ENCODE measurements at regions not wholly inside any gene's neighbourhood (a gene's known extent, or its start where the extent isn't known, plus 50 kb on each side); places are given as distances from the start of the nearest gene placed in this dataset.
"Not testable (repeated sequence)": the region's sequence is repeated elsewhere in the genome, so short reads cannot be mapped to it uniquely, and the experiment has no call there.

DNA sequence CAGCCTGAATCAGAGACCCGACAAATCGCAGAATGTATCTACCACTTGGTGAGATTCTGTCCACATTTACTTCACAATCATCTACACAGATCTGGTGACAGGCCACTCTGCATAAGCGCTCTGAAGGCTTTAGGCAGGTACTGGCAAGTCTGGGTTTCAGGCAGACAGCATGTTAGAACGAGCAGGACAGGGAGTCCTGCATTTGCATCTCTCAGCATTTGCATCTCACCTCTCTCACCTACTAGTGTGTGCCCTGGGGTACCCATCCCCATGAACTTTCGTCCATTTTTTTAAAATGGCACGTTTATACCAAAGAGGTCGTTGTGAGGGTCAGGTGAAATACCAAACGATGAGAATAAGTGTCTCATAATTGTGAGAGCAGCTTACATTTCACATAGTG is 108.2 kb downstream of the SPATA31A1 start:
- H3K27me3 Mint-ChIP-seq; H3K36me3 ChIP-seq (replicated peaks in 1 of 2; ENCODE audit: control extremely low read depth in 1 of 2, control insufficient read depth in 1 of 2, extremely low read depth in 1 of 2, insufficient read depth in 2 of 2, low read length in 1 of 2); H3K4me1 Mint-ChIP-seq; H3K79me2 ChIP-seq (ENCODE audit: control insufficient read depth, insufficient read depth, low read length); H3K27ac ChIP-seq (ENCODE audit: low read length in 2 of 2); CTCF ChIA-PET; H3K4me1 ChIP-seq (ENCODE audit: control insufficient read depth in 2 of 2, insufficient read depth in 2 of 2, low read length in 2 of 2); intact Hi-C loops (cut with micrococcal nuclease); H3K9me3 ChIP-seq (ENCODE audit: control extremely low read depth in 1 of 3, control insufficient read depth in 2 of 3, insufficient read depth in 1 of 3, low read length in 2 of 3); H3K27me3 ChIP-seq (replicated peaks in 1 of 4; ENCODE audit: control extremely low read depth in 1 of 4, control insufficient read depth in 3 of 4, insufficient read depth in 4 of 4, low read length in 3 of 4); POLR2A ChIA-PET; H4K20me1 ChIP-seq (ENCODE audit: control insufficient read depth, insufficient read depth, low read length, poor library complexity, severe bottlenecking); H3K9me3 Mint-ChIP-seq (ENCODE audit: insufficient read depth); ATAC-seq (ENCODE audit: low read depth); H3K9ac ChIP-seq (ENCODE audit: low read length): not testable (repeated sequence)
- Histone ChIP-seq H3K4me2 (replicated peaks; ENCODE audit: low read depth, low read length, poor library complexity, severe bottlenecking) (peak overlapping the region; percentile 25), H2AFZ (ENCODE audit: insufficient read depth, low read depth, low read length, poor library complexity, severe bottlenecking) (peak overlapping the region; percentile 70), H3K4me3 (ENCODE audit: control extremely low read depth in 1 of 5, extremely low read depth in 1 of 5, insufficient read depth in 1 of 5, low read depth in 2 of 5, low read length in 4 of 5) (peak overlapping the region in 3 of 5 experiments; percentile 42 to 61 (median 59))
- peak; percentile 8 for DNase-seq
- H3K27ac Mint-ChIP-seq: peak overlapping the region; percentile 65
- H3K4me3 Mint-ChIP-seq: peak overlapping the region; percentile 95
- WGBS (ENCODE audit: insufficient coverage): no CpG with 5 or more reads among the region's 8 CpGs

DNA sequence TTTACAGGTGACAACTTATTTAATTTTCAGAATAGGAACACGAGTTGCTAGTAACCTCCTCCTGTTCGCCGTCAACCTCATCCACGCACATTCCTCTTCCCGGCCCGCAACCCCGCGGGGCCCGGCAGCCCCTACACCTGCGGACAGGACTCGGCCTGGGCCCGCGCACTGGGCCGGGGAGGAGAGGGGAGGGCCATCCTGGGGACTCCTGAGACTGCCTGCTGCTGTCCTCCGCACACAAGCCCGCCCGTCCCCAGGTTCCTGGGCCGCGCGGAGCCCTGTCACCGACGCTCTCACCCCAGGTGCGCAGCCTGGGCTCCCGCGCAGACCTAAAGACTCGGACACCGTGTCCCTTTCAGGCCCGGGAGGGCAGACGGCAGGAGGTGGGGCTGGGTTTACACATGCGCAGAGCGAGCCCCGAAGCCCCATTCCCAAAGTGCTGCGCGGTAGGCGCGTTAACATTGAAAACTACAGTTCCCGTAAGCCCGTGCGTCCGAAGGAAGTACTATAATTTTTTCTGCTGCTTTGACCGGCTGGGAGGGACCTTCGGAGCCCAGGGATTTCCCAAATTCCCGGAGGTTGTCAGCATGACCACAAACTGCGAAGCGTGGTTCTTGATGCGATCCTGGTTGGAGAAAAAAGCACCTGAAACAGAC is 108.8 kb downstream of the SPATA31A1 start:
- H3K27me3 ChIP-seq (replicated peaks in 1 of 4; ENCODE audit: control extremely low read depth in 1 of 4, control insufficient read depth in 3 of 4, insufficient read depth in 4 of 4, low read length in 3 of 4); intact Hi-C loops (cut with micrococcal nuclease); H3K79me2 ChIP-seq (ENCODE audit: control insufficient read depth, insufficient read depth, low read length); CTCF ChIA-PET; POLR2A ChIA-PET; H3K9me3 ChIP-seq (ENCODE audit: control extremely low read depth in 1 of 3, control insufficient read depth in 2 of 3, insufficient read depth in 1 of 3, low read length in 2 of 3); H3K27ac ChIP-seq (ENCODE audit: low read length in 2 of 2); H3K9me3 Mint-ChIP-seq (ENCODE audit: insufficient read depth); H3K36me3 ChIP-seq (replicated peaks in 1 of 2; ENCODE audit: control extremely low read depth in 1 of 2, control insufficient read depth in 1 of 2, extremely low read depth in 1 of 2, insufficient read depth in 2 of 2, low read length in 1 of 2); H3K4me1 ChIP-seq (ENCODE audit: control insufficient read depth in 2 of 2, insufficient read depth in 2 of 2, low read length in 2 of 2); H3K4me1 Mint-ChIP-seq; H3K27me3 Mint-ChIP-seq; H4K20me1 ChIP-seq (ENCODE audit: control insufficient read depth, insufficient read depth, low read length, poor library complexity, severe bottlenecking): not testable (repeated sequence)
- Mint-ChIP-seq H3K4me3 (peak overlapping the region; percentile 95), H3K27ac (peak overlapping the region; percentile 91)
- Histone ChIP-seq H2AFZ (ENCODE audit: insufficient read depth, low read depth, low read length, poor library complexity, severe bottlenecking) (peak overlapping the region; percentile 70), H3K4me2 (replicated peaks; ENCODE audit: low read depth, low read length, poor library complexity, severe bottlenecking) (peak overlapping the region; percentile 15), H3K9ac (ENCODE audit: low read length) (peak overlapping the region; percentile 58), H3K4me3 (ENCODE audit: control extremely low read depth in 1 of 5, extremely low read depth in 1 of 5, insufficient read depth in 1 of 5, low read depth in 2 of 5, low read length in 4 of 5) (peak overlapping the region in 4 of 5 experiments; percentile 42 to 61 (median 54))
- ATAC-seq (ENCODE audit: low read depth) (peak; percentile 95), DNase-seq (peak; percentile 76)
- WGBS (ENCODE audit: insufficient coverage): 0% methylated on average over 13 of the region's 46 CpGs

DNA sequence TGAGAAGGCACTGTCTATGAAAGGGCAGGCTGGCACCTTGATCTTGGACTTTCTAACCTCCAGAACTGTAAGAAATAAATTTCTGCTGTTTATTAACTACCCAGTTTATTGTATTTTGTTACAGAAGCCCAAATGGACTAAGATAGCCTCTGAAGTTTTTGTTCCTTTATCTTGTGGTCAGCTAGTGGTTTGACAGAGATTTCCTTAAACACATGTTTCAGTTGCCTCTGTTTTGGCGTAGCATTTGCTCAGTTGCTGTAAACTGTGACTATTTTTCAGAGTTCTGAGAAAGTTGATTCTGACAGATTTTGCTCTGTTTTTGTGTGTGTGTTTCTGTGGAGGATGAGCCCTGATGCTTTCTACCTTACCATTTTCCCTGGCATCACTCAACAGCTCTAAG is 119.0 kb downstream of the SPATA31A1 start:
- intact Hi-C loops (cut with micrococcal nuclease); H3K27me3 ChIP-seq (replicated peaks in 1 of 4; ENCODE audit: control extremely low read depth in 1 of 4, control insufficient read depth in 3 of 4, insufficient read depth in 4 of 4, low read length in 3 of 4); H3K9me3 ChIP-seq (ENCODE audit: control extremely low read depth in 1 of 3, control insufficient read depth in 2 of 3, insufficient read depth in 1 of 3, low read length in 2 of 3); POLR2A ChIA-PET; H3K4me3 ChIP-seq (ENCODE audit: control extremely low read depth in 1 of 5, extremely low read depth in 1 of 5, insufficient read depth in 1 of 5, low read depth in 2 of 5, low read length in 4 of 5); H3K9ac ChIP-seq (ENCODE audit: low read length); H4K20me1 ChIP-seq (ENCODE audit: control insufficient read depth, insufficient read depth, low read length, poor library complexity, severe bottlenecking); H3K79me2 ChIP-seq (ENCODE audit: control insufficient read depth, insufficient read depth, low read length); H2AFZ ChIP-seq (ENCODE audit: insufficient read depth, low read depth, low read length, poor library complexity, severe bottlenecking); H3K4me1 Mint-ChIP-seq; H3K9me3 Mint-ChIP-seq (ENCODE audit: insufficient read depth); CTCF ChIA-PET; H3K27ac Mint-ChIP-seq; H3K27me3 Mint-ChIP-seq; H3K27ac ChIP-seq (ENCODE audit: low read length in 2 of 2); DNase-seq; H3K4me2 ChIP-seq (replicated peaks; ENCODE audit: low read depth, low read length, poor library complexity, severe bottlenecking); H3K4me3 Mint-ChIP-seq; H3K36me3 ChIP-seq (replicated peaks in 1 of 2; ENCODE audit: control extremely low read depth in 1 of 2, control insufficient read depth in 1 of 2, extremely low read depth in 1 of 2, insufficient read depth in 2 of 2, low read length in 1 of 2); ATAC-seq (ENCODE audit: low read depth); H3K4me1 ChIP-seq (ENCODE audit: control insufficient read depth in 2 of 2, insufficient read depth in 2 of 2, low read length in 2 of 2): not testable (repeated sequence)
- WGBS (ENCODE audit: insufficient coverage): no CpG with 5 or more reads among the region's 1 CpG

DNA sequence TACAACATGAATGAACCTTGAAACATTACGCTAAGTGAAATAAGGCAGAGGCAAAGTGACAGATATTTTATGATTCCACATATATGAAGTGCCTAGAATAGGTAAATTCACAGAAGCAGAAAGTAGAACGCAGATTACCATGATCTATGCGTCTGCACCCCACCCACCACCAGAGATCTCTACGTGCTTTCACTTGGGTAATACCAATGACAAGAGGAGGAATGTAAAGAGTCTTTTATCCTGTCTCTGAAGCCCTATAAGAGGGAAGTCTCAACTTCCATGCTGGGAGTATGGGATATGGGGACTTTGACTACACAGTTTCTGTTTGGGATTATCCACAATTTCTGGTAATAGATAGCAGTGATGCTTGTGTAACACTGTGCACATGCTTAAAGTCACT is 127.6 kb downstream of the SPATA31A1 start:
- H3K4me1 Mint-ChIP-seq; H3K4me3 ChIP-seq (ENCODE audit: control extremely low read depth in 1 of 5, extremely low read depth in 1 of 5, insufficient read depth in 1 of 5, low read depth in 2 of 5, low read length in 4 of 5); H3K27me3 ChIP-seq (replicated peaks in 1 of 4; ENCODE audit: control extremely low read depth in 1 of 4, control insufficient read depth in 3 of 4, insufficient read depth in 4 of 4, low read length in 3 of 4); H3K4me3 Mint-ChIP-seq; H3K27ac ChIP-seq (ENCODE audit: low read length in 2 of 2); POLR2A ChIA-PET; intact Hi-C loops (cut with micrococcal nuclease); H3K9me3 ChIP-seq (ENCODE audit: control extremely low read depth in 1 of 3, control insufficient read depth in 2 of 3, insufficient read depth in 1 of 3, low read length in 2 of 3); H3K27me3 Mint-ChIP-seq; H3K79me2 ChIP-seq (ENCODE audit: control insufficient read depth, insufficient read depth, low read length); DNase-seq; H3K9me3 Mint-ChIP-seq (ENCODE audit: insufficient read depth); H4K20me1 ChIP-seq (ENCODE audit: control insufficient read depth, insufficient read depth, low read length, poor library complexity, severe bottlenecking); H2AFZ ChIP-seq (ENCODE audit: insufficient read depth, low read depth, low read length, poor library complexity, severe bottlenecking); CTCF ChIA-PET; H3K4me2 ChIP-seq (replicated peaks; ENCODE audit: low read depth, low read length, poor library complexity, severe bottlenecking); ATAC-seq (ENCODE audit: low read depth); H3K9ac ChIP-seq (ENCODE audit: low read length); H3K36me3 ChIP-seq (replicated peaks in 1 of 2; ENCODE audit: control extremely low read depth in 1 of 2, control insufficient read depth in 1 of 2, extremely low read depth in 1 of 2, insufficient read depth in 2 of 2, low read length in 1 of 2); H3K27ac Mint-ChIP-seq; H3K4me1 ChIP-seq (ENCODE audit: control insufficient read depth in 2 of 2, insufficient read depth in 2 of 2, low read length in 2 of 2): not testable (repeated sequence)
- no CpG with 5 or more reads among the region's 4 CpGs for WGBS (ENCODE audit: insufficient coverage)
